Frontal cortex (tissue), 3 donors: ENCODE measurements at regions not wholly inside any gene's neighbourhood (a gene's known extent, or its start where the extent isn't known, plus 50 kb on each side); places are given as distances from the start of the nearest gene placed in this dataset.
"Not testable (repeated sequence)": the region's sequence is repeated elsewhere in the genome, so short reads cannot be mapped to it uniquely, and the experiment has no call there.

Experiments used
- DNase-seq, 2 donors: peaks; one replicate each; pipeline ENCODE4 v3.0.0; 2012; ENCODE audit warnings: low spot score in 2 of 2
- FAIRE-seq: peaks from 2 replicates; lab custom pipeline; 2012; peaks lifted over from hg19 to GRCh38; lab: Jason Lieb, UNC
- donor health status: control.
- donor health status: control.
- donor health status: control.

- DNase-seq (no peak), FAIRE-seq (no peak)
These were observed 120.6 kb downstream of the BCHE start for GRCh38 chr3:165716592-165716991.

DNA sequence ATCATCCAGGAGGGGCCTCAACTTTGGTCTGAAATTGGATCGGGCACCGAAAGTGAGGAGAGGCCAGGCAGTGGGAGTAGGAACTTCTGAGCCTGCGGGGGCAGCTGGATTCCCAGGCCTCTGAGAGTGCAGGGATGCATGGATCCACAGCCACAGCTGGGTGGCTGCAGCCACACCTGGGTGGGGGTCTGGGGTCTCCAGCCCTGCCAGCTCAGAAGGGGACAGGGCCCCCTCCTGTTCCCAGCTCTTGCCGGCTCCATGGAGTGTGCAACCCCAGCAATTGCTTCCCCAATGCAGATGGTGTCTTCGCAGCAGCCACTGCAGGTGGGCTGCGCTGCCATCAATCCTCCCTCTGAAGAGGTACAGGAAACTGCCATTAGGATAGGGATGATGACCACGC is 123.7 kb downstream of the BCHE start:
- FAIRE-seq, result no peak

DNA sequence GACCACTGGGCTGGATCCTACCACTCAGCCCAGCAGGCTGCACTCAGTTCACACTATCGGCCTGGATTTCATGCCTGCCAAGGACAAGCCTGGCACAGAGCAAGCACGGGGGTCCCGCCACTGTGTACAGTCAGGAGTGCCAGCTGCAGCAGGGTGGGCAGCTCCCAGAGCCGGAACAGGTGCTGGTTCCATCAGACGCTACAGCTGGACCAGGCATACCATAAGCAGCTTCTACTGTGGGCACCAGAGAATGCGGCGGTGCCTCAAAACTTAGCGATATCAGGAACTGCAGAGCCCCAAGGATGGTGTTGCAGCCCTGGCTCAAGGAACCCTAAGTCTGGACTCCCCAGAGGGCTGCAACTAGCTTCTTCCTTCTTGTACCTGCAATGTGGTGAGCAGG is 124.8 kb downstream of the BCHE start:
- DNase-seq (no peak), FAIRE-seq (no peak)

More for the DNA sequence above, 123.7 kb downstream of the BCHE start:
- DNase-seq, result no peak

DNA sequence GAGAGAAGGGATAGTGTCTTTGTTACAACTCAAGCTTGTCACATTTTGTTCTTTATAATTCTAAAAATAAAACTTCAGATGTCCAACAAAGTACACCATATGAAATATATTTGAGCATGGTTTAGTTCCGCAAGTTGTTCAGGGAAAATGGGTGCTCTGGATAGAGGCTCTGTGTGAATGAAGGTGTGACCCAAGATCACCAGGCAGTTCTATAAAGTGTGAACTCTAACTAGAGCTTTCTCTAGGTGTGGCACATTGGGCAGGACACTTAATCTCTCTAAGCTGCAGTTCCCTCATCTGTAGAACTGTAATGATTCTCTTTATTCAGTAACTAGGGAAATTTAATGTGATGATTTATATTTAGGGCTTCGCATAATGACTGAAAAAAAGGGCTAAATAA is 139.3 kb downstream of the BCHE start:
- DNase-seq, result no peak
- no peak for FAIRE-seq

DNA sequence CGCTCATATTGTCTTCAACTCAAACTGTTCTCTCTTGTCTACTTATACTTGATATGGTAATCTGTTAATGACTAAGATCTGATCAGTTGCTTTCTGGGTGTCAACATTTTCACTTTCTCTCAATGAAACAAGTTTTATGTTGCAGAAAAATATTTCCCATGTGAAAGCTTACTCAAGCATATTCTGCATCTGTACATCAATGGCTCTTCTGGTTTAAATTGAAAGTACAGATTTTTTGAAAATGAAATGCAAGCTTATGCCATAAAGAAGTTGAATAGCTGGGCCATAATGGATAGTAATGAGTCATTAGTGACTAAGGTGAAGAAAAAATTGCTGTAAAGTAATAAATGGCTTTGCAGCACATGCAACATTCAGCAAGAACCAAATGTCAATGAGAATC is 140.7 kb downstream of the BCHE start:
- FAIRE-seq (no peak), DNase-seq (no peak)

DNA sequence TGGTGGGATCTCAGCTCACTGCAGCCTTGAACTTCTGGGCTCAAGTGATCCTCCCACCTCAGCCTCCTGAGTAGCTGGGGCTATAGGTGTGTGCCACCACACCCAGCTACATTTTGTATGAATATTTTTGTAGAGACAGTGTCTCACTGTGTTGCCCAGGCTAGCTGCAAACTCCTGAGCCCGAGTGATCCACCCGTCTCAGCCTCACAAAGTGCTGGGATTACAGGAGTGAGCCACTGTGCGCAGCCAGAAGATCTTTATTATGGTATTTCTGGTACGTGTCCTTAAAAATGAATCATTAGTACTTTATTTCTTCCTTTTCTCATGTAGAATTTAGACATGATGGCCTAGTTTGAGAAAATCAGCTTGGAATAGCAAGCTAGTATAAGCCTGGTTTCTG is 153.3 kb downstream of the BCHE start:
- DNase-seq (no peak), FAIRE-seq (no peak)

GRCh38 chr3:165682734-165683133 is 154.5 kb downstream of the BCHE start:
- no peak for DNase-seq
- FAIRE-seq, result no peak

DNA sequence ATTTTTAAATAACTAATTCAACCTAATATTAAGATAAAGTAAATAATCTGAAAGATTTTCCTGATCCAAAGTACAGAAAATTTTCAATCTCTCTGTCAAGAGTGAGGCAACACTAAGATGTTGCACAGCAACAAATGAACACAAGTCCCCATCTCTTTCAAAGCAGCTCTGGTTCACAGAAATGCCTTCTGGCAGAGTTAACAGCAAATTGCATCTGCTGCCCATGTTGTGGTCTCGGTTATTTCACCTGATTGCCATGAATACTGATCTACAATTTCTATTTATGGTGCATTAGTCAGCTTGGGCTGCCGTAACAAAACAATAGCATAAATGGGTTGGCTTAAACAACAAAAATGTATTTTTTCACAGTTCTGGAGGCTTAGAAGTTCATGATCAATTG is 167.3 kb downstream of the BCHE start:
- no peak for FAIRE-seq
- DNase-seq, result no peak

DNA sequence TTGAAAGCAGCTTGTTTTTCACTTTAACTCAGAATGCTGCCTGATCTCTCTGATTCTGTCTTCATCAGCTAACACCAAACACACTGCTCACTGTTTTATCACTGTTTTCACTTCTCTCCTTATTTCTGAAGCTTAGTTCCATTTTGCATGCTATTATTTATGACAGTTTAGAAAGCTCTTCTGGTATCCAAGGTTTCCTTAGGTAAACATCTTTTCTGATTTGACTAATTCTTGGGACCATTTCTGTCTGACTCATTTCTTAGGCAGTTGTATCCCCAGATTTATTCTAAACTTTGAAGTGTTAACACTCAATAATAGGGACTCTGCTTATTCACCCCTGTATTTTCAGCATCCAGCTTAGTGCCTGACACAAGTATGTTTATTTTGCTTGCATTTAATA is 167.7 kb downstream of the BCHE start:
- FAIRE-seq (no peak), DNase-seq (no peak)

DNA sequence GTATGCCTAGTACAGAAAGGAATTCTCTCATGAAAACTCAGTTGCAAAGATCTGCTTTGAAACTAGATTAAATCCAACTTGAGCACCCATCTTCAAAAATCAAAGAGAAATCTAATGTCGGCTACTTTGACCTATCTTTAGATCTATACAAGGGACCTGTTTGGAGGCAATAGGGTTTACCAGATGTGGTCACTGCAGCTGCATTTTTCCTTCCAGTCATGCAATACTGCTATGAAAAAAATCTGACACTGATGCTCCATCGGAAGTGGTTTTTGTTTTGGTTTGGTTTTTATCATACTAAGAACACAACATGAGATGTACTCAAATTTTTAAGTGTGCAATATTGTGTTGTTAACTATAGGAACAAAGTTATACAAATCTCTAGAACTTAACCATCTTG is 169.5 kb downstream of the BCHE start:
- FAIRE-seq, result no peak

DNA sequence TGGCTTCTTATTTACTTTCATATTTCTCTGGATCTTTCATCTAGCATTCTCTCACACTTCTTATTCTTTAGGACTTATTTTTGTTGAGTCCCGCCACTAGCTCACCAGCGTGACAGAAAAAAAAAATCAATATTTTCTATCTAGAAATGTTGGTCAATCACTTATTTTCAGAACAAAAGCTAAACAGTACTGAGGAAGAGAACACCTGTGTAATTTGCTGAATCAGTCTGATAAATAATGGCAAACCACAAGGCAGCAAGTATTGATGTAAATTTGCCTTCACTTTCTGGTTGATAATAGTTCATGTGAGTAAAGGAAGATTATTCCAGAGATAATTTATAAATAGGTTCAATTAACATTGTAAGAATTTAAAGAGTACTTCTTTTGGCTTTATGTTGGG is 179.2 kb downstream of the BCHE start:
- no peak for DNase-seq
- no peak for FAIRE-seq

More for the DNA sequence above, 169.5 kb downstream of the BCHE start:
- DNase-seq, result no peak

DNA sequence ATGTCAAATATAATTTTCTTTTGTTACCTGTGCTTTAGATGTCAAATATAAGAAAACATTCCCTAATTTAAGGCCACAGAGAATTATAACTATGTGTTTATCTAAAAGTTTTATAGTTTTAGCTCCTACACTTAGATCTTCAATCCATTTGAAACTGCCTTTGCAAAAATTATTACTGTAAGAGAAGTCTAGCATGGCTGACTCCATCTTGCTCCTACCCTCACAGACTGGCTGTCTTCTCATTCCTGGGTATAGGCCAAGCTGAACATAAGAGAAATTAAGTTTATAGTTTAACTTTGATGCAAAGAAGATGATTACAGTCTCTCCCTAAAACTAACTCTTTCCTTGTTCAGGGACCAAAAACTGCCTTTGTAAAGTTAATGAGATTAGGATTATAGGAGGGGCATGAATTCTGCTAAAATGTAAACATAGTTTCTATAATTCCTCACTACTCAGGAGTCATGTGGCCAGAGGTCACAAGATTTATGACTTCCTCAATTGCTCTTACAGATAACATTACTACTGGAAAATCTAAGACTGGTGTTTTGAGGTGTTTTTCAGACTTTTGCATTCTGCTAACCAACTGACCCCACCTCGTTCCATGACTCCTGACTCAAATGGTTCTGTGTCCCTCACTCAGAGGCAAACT is 184.0 kb downstream of the BCHE start:
- FAIRE-seq, result no peak
- no peak for DNase-seq

- FAIRE-seq, DNase-seq: not testable (repeated sequence)
These were observed 187.9 kb downstream of the BCHE start for GRCh38 chr3:165649282-165649681.

DNA sequence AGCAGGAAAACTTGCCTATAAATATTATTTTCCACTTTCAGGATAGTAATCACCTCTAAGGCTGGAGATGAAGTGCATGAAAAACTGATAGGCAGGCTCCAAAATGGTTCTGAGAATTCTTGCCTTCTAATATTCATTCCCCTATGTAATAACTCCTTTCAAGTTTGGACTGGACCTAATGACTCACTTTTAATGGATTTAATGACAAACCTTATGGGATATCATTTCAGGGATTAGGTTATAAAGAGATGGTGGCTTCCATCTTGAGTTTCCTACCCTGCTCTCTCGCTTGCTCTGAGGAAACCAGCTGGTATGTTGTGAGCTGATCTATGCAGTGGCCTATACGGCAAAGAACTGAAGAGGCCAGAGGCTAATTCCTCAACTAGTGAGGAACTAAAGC is 192.0 kb downstream of the BCHE start:
- FAIRE-seq (no peak), DNase-seq (no peak)

DNA sequence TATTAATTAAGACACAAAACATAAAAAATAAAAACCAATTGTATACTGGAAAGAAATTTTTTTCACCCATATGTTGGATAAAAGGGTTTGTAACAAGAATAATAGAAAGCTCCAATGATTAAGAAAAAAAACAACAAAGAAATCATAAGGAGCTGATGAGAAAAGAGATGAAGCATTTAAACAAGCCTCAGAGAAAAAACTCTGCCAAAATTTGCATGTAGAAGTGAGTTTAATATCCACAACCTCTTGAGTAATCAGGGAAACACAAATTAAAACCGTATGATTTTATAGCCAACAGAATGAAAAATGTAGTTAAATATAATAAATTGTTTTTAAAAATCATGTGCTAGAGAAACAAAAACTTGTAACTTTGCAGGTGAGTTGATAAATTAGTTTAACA is 192.9 kb downstream of the BCHE start:
- no peak for FAIRE-seq
- DNase-seq, result no peak

- FAIRE-seq, result no peak
- no peak for DNase-seq
These were observed 193.8 kb downstream of the BCHE start for GRCh38 chr3:165643425-165643824.

DNA sequence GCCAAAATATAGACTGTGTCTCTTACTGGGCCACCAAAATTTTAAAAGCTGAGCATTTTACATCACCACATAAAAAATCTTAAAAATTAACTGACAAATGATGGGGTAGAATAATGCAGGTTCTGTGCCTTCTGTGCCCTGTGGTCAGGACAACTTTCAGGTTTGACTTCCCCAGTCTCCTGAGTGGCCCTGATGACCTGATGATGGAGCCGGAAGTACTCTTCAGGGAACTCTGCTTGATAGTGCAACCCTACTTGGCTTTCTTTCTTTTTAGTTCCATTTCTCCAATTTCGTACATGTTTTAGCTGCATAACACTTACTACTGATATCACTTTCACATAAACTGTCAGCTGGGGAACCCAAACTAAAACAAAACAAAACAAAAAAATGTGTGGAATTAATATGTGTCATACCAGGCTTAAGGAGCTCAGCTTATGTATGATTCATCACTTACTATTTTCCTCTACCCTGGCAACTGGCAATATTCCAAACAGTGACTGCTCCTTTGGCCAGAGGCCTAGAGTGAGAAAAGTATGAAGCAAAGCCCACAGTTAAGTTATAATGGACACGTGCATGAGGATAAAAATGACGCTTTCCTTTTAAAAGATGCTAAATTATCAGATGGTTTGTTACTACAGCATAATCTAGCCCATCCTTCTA is 194.3 kb downstream of the BCHE start:
- FAIRE-seq, result no peak
- DNase-seq, result no peak

- no peak for DNase-seq
- FAIRE-seq, result no peak
These were observed 195.5 kb downstream of the BCHE start for GRCh38 chr3:165641569-165642310.

DNA sequence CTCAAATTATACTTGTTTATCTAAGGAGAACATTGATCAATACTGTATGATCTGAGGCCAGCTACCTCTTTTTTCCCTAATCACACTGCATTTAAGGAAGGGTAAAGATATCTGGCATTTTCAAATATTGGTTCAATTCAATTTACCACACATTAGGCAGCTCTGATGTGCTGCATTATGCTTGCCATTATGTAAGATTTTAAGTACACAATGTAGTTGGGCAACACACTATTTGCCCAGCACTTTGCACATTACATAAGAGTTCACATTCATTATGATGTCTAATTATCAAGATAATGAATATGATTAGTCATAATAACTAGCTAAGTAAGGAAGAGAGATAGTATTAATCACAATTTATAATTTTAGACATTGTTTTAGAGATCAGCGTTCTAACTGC is 196.3 kb downstream of the BCHE start:
- DNase-seq, result no peak
- no peak for FAIRE-seq

DNA sequence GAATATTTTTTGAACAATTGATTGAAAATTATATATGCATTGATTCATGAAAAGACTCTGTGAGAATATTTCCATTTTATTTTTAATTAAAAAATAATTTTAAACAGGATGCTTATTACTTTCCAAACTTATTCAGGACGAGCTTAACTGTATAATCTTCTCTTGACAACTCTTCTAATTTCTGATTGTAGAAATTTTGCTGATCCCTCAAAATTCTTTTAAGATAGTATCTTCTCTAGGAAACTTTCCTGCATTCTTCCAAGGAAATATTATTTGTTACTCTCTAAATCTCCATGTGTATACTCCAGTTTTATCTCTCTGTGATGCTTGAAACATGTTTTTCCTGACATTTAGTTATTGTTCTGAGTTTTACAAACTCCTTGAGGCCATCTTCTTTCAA is 197.2 kb downstream of the BCHE start:
- FAIRE-seq, result no peak

DNA sequence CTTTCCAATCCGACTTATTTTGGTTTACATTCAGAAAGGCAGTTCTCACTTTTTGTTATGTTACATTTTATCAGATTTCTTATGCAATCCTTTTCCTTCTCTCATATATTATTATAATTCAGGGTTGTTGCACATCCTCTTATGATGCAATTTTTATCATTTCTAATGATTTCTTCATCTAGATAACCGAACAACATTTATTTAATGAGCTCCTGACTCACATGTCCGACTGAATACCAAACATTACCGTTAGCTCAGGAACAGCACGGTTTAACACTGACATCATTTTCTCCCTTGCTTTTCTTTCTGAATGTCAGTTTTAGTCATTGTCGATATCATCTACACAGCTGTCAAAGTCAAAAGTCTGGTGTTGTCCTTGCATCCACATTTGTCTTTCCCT is 199.2 kb downstream of the BCHE start:
- FAIRE-seq, result no peak
- DNase-seq, result no peak

More for the DNA sequence above, 197.2 kb downstream of the BCHE start:
- no peak for DNase-seq
